A673 (cell line): ENCODE measurements at regions not wholly inside any gene's neighbourhood (a gene's known extent, or its start where the extent isn't known, plus 50 kb on each side); places are given as distances from the start of the nearest gene placed in this dataset.

Source experiments
- BruUV-seq: library from RNA; stranded (reverse); fragments of 400-500 nt; replicated peaks from 2 replicates; lab custom pipeline; 2021; lab: Mats Ljungman, UMichigan
- CTCF ChIA-PET: fragments of 300-600 bp; sonication (Branson Sonifier 250); formaldehyde crosslinking; loops from one replicate; lab custom pipeline; 2022; ENCODE audit warnings: antibody characterized with exemption; lab: Charles Lee
- POLR2A ChIA-PET: fragments of 300-600 bp; sonication (Branson Sonifier 250); formaldehyde crosslinking; loops from one replicate; lab custom pipeline; 2022; ENCODE audit warnings: antibody characterized with exemption; ENCODE audit not compliant: low non-redundant PET; lab: Charles Lee
- DNase-seq: peaks from one replicate; pipeline ENCODE4 v3.0.0-alpha.2; 2015; ENCODE audit warnings: low spot score
- H3K27ac ChIP-seq: fragments of 200-600 bp; sonication (generic); 2 replicates; pipeline ENCODE4 v1.5.1; 2016; ENCODE audit warnings: mixed run types, low read depth, mild to moderate bottlenecking, mixed read lengths, antibody characterized with exemption, low read length; ENCODE audit not compliant: poor library complexity, severe bottlenecking
- H3K27me3 ChIP-seq: fragments of 200-600 bp; sonication (generic); replicated peaks from 2 replicates; pipeline ENCODE4 v1.6.1; 2017; ENCODE audit warnings: mixed run types, low read depth, mild to moderate bottlenecking, mixed read lengths, antibody characterized with exemption, low read length; ENCODE audit not compliant: insufficient read depth, poor library complexity
- H3K36me3 ChIP-seq: fragments of 200-600 bp; sonication (generic); 2 replicates; pipeline ENCODE4 v1.6.1; 2016; ENCODE audit warnings: mixed run types, mild to moderate bottlenecking, mixed read lengths, antibody characterized with exemption, low read length; ENCODE audit not compliant: insufficient read depth, poor library complexity, severe bottlenecking
- H3K4me1 ChIP-seq: fragments of 200-600 bp; sonication (generic); 2 replicates; pipeline ENCODE4 v1.6.1; 2017; ENCODE audit warnings: mixed run types, mild to moderate bottlenecking, mixed read lengths, antibody characterized with exemption, low read length; ENCODE audit not compliant: insufficient read depth, poor library complexity, severe bottlenecking
- H3K4me3 ChIP-seq: fragments of 200-600 bp; sonication (generic); 2 replicates; pipeline ENCODE4 v1.5.1; 2016; ENCODE audit warnings: low read depth, mixed run types, mild to moderate bottlenecking, mixed read lengths, low read length; ENCODE audit not compliant: poor library complexity, severe bottlenecking
- H3K9me3 ChIP-seq: fragments of 200-600 bp; sonication (generic); 2 replicates; pipeline ENCODE4 v1.6.1; 2016; ENCODE audit warnings: mixed run types, low read depth, mild to moderate bottlenecking, mixed read lengths, antibody characterized with exemption, low read length; ENCODE audit not compliant: poor library complexity, severe bottlenecking
- EZH2 ChIP-seq: fragments of 200-600 bp; sonication (generic); IDR thresholded peaks from 2 replicates; pipeline ENCODE4 v1.6.1; 2017; ENCODE audit warnings: borderline replicate concordance, low read depth, mild to moderate bottlenecking, mixed read lengths, antibody characterized with exemption, low read length; ENCODE audit not compliant: poor library complexity, severe bottlenecking
- intact Hi-C: fragments of 100-400 bp; cut with micrococcal nuclease; formaldehyde crosslinking; loops from one replicate; pipeline ENCODE4 v1.10.0; 2022; ENCODE audit not compliant: unreplicated experiment
- TF ChIP-seq, protein P1 (sequence below): fragments of 300-800, 200-600 bp; sonication (generic); conservative IDR thresholded peaks from 2 replicates; pipeline ENCODE4 v1.5.1; 2017; ENCODE audit warnings: low read depth, mild to moderate bottlenecking, antibody characterized with exemption, low read length, moderate library complexity, mixed read lengths

DNA sequence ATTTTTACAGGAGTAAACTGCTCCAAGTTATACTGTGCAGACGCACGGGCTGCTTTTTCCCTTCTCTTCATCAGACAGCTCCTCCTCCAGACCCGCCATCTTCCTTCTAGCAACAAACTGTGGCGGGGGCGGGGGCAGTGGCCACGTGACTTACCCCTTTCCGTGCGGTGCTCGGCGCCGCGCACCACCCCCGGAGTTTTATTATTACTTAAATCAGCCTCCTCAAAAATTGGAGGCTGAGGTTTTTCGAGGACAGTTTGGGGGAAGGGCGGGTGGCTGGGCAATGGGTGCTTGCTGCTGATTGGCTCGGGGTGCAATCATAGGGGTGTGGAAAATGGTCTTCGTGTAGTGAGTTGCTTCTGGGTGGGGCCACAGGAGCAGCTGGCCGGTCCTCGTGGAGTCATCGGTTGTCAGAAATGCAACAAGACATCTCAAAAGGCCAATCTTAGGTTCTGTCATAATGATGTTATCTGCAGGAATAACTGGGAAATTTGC lies 77.1 kb upstream of the MFGE8 start:
- no peak for TF ChIP-seq EZH2
- TF ChIP-seq, protein P1, sequence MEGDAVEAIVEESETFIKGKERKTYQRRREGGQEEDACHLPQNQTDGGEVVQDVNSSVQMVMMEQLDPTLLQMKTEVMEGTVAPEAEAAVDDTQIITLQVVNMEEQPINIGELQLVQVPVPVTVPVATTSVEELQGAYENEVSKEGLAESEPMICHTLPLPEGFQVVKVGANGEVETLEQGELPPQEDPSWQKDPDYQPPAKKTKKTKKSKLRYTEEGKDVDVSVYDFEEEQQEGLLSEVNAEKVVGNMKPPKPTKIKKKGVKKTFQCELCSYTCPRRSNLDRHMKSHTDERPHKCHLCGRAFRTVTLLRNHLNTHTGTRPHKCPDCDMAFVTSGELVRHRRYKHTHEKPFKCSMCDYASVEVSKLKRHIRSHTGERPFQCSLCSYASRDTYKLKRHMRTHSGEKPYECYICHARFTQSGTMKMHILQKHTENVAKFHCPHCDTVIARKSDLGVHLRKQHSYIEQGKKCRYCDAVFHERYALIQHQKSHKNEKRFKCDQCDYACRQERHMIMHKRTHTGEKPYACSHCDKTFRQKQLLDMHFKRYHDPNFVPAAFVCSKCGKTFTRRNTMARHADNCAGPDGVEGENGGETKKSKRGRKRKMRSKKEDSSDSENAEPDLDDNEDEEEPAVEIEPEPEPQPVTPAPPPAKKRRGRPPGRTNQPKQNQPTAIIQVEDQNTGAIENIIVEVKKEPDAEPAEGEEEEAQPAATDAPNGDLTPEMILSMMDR: no peak
- Histone ChIP-seq H3K27ac (no peak overlapping the region), H3K9me3 (no peaks in the 10 kb centered on the region), H3K36me3 (no peaks in the 10 kb centered on the region), H3K27me3 (no peaks in the 10 kb centered on the region), H3K4me1 (no peaks in the 10 kb centered on the region), H3K4me3 (no peak overlapping the region)
- ChIA-PET CTCF (no interaction called here), POLR2A (no interaction called here)
- BruUV-seq: no TSS peak
- no peak for DNase-seq
- intact Hi-C loops: no loop called here

DNA sequence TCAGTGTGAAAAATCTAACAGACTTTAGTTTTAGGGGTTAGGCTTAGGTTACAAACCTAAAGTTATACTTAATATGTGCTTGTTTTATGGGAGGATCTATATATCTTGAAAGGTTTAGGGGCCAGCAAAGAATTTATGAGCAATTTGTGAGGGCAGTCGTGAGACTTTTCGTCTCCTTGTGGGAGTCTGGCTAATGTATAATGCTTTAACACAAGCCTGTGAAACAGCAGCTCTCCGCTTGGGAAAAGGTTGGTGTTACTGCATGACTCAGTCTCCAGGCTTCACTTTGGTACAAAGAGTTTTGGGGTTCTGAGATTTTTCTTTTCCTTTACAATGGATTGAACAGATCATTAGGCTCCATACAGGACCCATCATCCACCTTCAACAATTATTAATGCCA lies 79.0 kb upstream of the MFGE8 start:
- H3K27ac ChIP-seq: no peak overlapping the region

DNA sequence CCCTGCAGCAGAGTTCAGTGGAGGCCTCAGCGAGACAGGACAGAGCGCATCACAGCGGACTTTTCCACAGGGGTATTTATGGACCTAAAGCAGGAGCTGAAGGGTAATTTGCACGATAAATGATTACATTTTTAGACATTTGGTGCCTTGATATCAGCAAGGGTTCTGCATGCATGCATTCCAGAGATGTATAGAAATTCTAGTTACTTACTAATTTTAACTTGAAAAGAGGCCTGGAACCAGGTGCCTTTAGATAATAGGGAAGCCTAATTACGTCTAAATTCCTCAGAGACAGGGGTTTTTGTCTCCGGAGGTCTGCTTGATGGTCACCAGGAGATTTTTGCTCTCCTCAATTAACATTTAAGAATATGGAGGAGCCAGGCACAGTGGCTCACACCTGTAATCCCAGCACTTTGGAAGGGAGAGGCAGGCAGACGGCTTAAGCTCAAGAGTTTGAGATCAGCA lies 79.8 kb upstream of the MFGE8 start:
- H3K9me3 ChIP-seq: no peaks in the 10 kb centered on the region
- H3K36me3 ChIP-seq: no peaks in the 10 kb centered on the region
- intact Hi-C loops: no loop called here
- no peak for TF ChIP-seq EZH2
- TF ChIP-seq, protein P1: no peak
- no peak overlapping the region for H3K4me3 ChIP-seq
- H3K27me3 ChIP-seq: no peaks in the 10 kb centered on the region
- ChIA-PET POLR2A (no interaction called here), CTCF (no interaction called here)
- no peak overlapping the region for H3K27ac ChIP-seq
- no TSS peak for BruUV-seq
- H3K4me1 ChIP-seq: no peaks in the 10 kb centered on the region
- DNase-seq: no peak

More for the DNA sequence above, 79.0 kb upstream of the MFGE8 start:
- Histone ChIP-seq H3K9me3 (no peaks in the 10 kb centered on the region), H3K36me3 (no peaks in the 10 kb centered on the region), H3K4me1 (no peaks in the 10 kb centered on the region), H3K27me3 (no peaks in the 10 kb centered on the region), H3K4me3 (no peak overlapping the region)
- CTCF ChIA-PET: no interaction called here
- DNase-seq: no peak
- POLR2A ChIA-PET: interaction anchor here (0.6 kb wide), 1 partner anchor 364 kb away, joined by 3 read pairs; no protein-coding TSS in a partner anchor
- no TSS peak for BruUV-seq
- TF ChIP-seq, protein P1: no peak
- no peak for TF ChIP-seq EZH2
- intact Hi-C loops: no loop called here
